Osteoblast (primary cell): ENCODE measurements at regions not wholly inside any gene's neighbourhood (a gene's known extent, or its start where the extent isn't known, plus 50 kb on each side); places are given as distances from the start of the nearest gene placed in this dataset.

Source experiments
- DNase-seq: peaks from one replicate; pipeline ENCODE4 v3.0.0; 2011; ENCODE audit warnings: low spot score, mixed read lengths; ENCODE audit not compliant: insufficient read length; ENCODE audit errors: missing footprints
- H2AFZ ChIP-seq: 2 replicates; pipeline ENCODE4 v1.6.0; 2011; ENCODE audit warnings: mild to moderate bottlenecking, low read length
- H3K27ac ChIP-seq: 2 replicates; pipeline ENCODE4 v1.5.1; 2011; ENCODE audit warnings: mild to moderate bottlenecking, low read depth, low read length, moderate library complexity
- H3K27me3 ChIP-seq: 2 replicates; pipeline ENCODE4 v1.6.0; 2012; ENCODE audit warnings: mild to moderate bottlenecking, control low read depth, inconsistent platforms, low read length, moderate library complexity; ENCODE audit not compliant: insufficient read depth
- H3K36me3 ChIP-seq: 2 replicates; pipeline ENCODE4 v1.5.1; 2011; ENCODE audit warnings: mild to moderate bottlenecking, low read length, control low read depth, moderate library complexity; ENCODE audit not compliant: insufficient read depth
- H3K4me1 ChIP-seq: 2 replicates; pipeline ENCODE4 v1.5.1; 2011; ENCODE audit warnings: mild to moderate bottlenecking, low read length, control low read depth, moderate library complexity; ENCODE audit not compliant: insufficient read depth
- H3K4me2 ChIP-seq: 2 replicates; pipeline ENCODE4 v1.6.0; 2011; ENCODE audit warnings: mild to moderate bottlenecking, low read length; ENCODE audit not compliant: insufficient read depth
- H3K4me3 ChIP-seq: fragments of 200-600 bp; sonication (generic); 3 replicates; pipeline ENCODE4 v1.5.1; 2012; ENCODE audit warnings: mild to moderate bottlenecking, low read length, inconsistent platforms; ENCODE audit not compliant: insufficient read depth
- H3K79me2 ChIP-seq: 2 replicates; pipeline ENCODE4 v1.6.0; 2012; ENCODE audit warnings: mild to moderate bottlenecking, low read length, control low read depth, inconsistent platforms; ENCODE audit not compliant: insufficient read depth
- H3K9me3 ChIP-seq: 2 replicates; pipeline ENCODE4 v1.5.1; 2011; ENCODE audit warnings: low read depth, low read length, control low read depth
- H4K20me1 ChIP-seq: 2 replicates; pipeline ENCODE4 v1.6.0; 2012; ENCODE audit warnings: mild to moderate bottlenecking, low read length, control low read depth; ENCODE audit not compliant: insufficient read depth
- CTCF ChIP-seq: IDR thresholded peaks from 2 replicates; pipeline ENCODE4 v1.5.1; 2011; ENCODE audit warnings: mild to moderate bottlenecking, low read depth, low read length, moderate library complexity; ENCODE audit errors: extremely low read depth

- peaks cover 2% of the 10 kb centered on the region for H3K27me3 ChIP-seq
- H3K9me3 ChIP-seq, result no peaks in the 10 kb centered on the region
- no peak overlapping the region for H3K4me2 ChIP-seq
- no peaks in the 10 kb centered on the region for H4K20me1 ChIP-seq
- no peak for TF ChIP-seq CTCF
- H3K27ac ChIP-seq, result no peak overlapping the region
- H3K36me3 ChIP-seq, result no peaks in the 10 kb centered on the region
- no peak overlapping the region for H2AFZ ChIP-seq
- peaks cover 4% of the 10 kb centered on the region for H3K4me1 ChIP-seq
- H3K79me2 ChIP-seq, result no peaks in the 10 kb centered on the region
- no peak overlapping the region for H3K4me3 ChIP-seq
- DNase-seq, result no peak
These were observed 215.5 kb downstream of the NHLRC3 start for GRCh38 chr13:39253774-39254173.

GRCh38 chr13:39254601-39255000 is 216.3 kb downstream of the NHLRC3 start:
- H4K20me1 ChIP-seq, result no peaks in the 10 kb centered on the region
- no peaks in the 10 kb centered on the region for H3K79me2 ChIP-seq
- TF ChIP-seq CTCF, result no peak
- no peak overlapping the region for H2AFZ ChIP-seq
- no peaks in the 10 kb centered on the region for H3K36me3 ChIP-seq
- peaks cover 7% of the 10 kb centered on the region for H3K27me3 ChIP-seq
- H3K27ac ChIP-seq, result no peak overlapping the region
- no peak overlapping the region for H3K4me3 ChIP-seq
- no peaks in the 10 kb centered on the region for H3K9me3 ChIP-seq
- peaks cover 4% of the 10 kb centered on the region for H3K4me1 ChIP-seq
- H3K4me2 ChIP-seq, result no peak overlapping the region
- no peak for DNase-seq

DNA sequence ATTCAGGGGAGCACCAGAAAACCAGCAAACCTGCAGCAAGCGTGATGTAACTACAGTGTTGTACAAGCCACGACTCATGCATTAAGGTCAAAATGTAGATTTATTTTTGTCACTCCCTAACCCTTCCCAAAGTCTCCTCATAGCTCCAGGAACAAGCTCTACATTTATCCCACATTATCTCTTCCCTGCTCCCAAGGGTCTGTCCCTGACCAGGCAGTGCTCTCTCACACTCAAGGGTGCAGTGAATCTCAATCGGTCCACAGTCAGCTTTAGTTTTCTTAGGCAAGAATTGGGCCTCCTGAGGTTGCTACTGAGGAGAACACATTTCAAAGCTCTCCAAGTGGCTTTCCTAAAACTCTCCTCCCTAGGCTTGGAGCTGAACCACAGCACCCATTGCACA is 219.4 kb downstream of the NHLRC3 start:
- Histone ChIP-seq H3K9me3 (no peaks in the 10 kb centered on the region), H3K79me2 (no peaks in the 10 kb centered on the region), H3K4me2 (no peak overlapping the region), H4K20me1 (no peaks in the 10 kb centered on the region), H3K36me3 (no peaks in the 10 kb centered on the region), H2AFZ (no peak overlapping the region), H3K4me3 (no peak overlapping the region), H3K4me1 (peaks cover 4% of the 10 kb centered on the region), H3K27me3 (peaks cover 6% of the 10 kb centered on the region), H3K27ac (no peak overlapping the region)
- DNase-seq, result no peak
- no peak for TF ChIP-seq CTCF

DNA sequence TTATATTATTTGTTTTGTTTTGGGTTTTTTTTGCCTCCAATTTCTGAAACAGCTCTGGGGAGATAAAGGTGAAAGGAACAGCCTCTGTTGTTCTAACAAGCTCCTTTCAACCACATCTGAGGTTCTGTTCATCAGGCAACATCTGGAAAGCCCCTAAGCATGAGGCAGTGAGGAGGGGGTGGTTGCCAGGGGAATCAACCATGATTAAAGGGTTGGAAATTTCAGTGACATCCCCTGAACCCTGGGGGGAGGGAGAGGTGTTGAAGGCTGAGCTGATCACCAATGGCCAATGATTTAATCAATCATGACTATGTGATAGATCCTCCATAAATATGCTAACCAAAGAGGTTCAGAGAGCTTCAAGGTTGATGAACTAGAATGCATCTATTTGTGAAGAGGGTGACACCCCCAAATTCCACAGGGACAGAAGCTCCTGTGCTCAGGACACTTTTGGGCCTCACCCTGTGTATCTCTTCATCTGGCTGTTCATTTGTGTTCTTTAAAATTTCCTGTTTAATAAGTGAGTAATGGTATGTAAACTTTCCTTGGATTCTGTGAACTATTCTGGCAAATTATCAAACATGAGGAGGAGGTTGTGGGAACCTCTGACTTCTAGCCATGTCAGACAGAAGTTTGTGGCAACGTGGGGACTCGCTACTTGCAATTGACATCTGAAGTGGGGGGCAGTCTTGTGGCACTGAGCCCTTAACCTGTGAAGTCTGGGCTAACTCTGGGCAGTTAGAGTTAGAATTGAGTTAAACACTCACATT is 221.3 kb downstream of the NHLRC3 start:
- H3K27ac ChIP-seq, result no peak overlapping the region
- no peak overlapping the region for H2AFZ ChIP-seq
- TF ChIP-seq CTCF, result no peak

More for the DNA sequence above, 221.3 kb downstream of the NHLRC3 start:
- Histone ChIP-seq H3K27me3 (peaks cover 6% of the 10 kb centered on the region), H3K4me1 (no peaks in the 10 kb centered on the region), H3K4me3 (no peak overlapping the region), H4K20me1 (no peaks in the 10 kb centered on the region), H3K79me2 (no peaks in the 10 kb centered on the region), H3K36me3 (no peaks in the 10 kb centered on the region), H3K9me3 (no peaks in the 10 kb centered on the region), H3K4me2 (no peak overlapping the region)
- no peak for DNase-seq
